ENCODE measurements at regions not wholly inside any gene's neighbourhood (a gene's known extent, or its start where the extent isn't known, plus 50 kb on each side); places are given as distances from the start of the nearest gene placed in this dataset.
"Not testable (repeated sequence)": the region's sequence is repeated elsewhere in the genome, so short reads cannot be mapped to it uniquely, and the experiment has no call there.

DNA sequence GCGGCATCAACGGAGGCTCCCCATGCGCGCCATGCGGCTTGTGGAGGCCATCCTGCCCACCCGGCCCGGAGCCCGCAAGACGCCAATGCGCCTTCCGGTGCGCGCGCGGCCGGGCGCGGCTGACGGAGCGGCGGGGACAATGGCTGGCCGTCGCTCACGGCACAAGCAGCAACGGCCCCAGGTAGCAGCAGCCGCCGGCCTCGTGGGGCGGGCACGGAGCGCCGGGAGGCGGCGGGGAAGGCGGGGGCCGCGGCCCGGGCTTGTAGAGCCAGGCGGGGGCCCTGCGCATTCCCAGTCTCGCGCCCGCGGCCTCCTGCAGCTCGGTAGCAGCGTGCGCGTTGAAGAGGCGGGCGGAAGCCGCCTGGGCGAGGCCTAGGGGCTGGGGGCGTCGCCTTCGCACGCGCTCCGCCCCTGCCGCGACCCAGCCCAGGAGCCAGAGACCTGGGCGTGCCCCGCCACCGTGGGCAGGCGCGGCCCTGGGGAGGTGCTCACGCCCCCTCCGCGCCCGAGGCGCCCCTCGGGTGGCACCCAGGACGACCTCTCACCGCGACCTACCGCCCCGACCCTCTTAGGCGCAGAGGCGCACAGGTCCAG, 207.1 kb upstream of the PRKX start:
- DNase-seq (ENCODE audit: low read depth) = not testable (repeated sequence)

DNA sequence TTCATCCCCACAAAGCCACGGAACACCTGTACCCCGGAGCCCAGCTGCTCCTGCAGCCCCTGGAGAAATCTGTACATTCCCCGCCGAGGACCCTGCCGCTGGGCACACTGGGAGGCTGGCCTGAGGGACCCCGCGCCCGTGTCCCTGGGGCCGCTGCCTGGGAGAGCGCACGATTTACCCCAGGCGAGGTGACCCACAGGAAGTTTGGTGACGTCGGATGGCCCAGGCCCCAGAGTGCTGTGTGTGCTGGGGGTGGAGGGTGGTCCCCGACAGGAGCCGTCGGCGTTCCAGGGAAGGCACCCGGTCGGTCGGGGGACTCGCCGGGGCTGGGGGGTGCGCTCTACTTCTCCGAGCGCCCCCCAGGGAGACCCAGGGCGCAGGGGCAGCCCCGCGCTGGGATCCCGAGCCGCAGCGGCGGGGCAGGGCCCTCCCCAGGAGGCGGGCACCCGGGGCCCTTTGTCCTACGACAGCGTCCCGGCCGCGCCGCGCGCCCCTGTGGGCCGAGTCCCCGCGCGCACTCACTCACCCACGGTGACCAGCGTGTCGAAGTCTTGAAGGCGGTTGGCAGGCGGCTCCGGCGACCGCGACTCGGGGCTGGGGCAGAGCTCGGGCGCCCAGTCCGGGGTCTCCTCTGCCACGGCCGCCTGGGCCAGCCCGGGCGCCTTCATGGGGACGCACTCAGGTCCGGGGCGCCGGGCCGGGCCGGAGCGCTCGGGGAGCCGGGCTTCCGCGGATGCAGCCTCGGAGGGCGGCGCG, 206.4 kb upstream of the PRKX start:
- DNase-seq (ENCODE audit: low read depth) = not testable (repeated sequence)

DNA sequence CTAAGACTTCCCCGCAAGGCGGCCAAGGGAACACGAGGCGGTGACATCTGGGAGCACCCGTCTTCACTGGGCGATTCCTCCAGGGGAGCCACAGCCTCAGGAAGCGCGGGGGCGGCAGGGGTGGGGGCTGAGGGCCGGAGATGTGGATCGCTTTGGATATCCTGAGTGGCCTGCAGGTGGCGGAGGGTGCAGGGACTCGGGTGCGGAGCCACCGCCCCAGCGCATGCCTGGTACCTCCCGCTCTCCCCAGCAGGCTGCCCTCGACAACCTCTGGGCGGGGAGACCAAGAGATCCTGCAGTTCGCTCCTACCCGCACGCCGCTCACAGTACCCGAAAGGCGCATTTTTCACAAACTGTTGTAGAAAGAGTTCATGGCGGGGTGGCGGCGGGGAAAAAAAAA, 201.4 kb upstream of the PRKX start:
- not testable (repeated sequence) for DNase-seq (ENCODE audit: low read depth)

DNA sequence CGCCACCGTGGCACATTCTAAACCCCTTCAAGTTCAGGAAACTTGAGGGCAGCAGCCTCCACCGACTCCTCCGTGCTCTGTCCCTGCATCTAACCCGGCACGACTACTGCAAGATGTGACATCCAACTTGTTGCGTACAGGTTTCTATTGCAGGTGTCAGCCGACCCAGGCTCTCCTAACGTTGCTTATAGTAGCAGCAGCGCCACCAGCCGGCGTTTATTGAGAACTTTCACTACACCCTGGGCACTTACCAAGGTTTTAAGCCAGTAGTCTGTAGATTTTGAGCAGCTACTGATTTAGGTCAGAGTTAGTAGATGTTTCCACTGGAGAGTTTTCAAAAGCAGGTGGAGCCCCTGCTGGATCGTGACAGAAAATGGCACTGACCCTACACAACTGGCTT, 200.6 kb upstream of the PRKX start:
- DNase-seq (ENCODE audit: low read depth) = not testable (repeated sequence)

DNA sequence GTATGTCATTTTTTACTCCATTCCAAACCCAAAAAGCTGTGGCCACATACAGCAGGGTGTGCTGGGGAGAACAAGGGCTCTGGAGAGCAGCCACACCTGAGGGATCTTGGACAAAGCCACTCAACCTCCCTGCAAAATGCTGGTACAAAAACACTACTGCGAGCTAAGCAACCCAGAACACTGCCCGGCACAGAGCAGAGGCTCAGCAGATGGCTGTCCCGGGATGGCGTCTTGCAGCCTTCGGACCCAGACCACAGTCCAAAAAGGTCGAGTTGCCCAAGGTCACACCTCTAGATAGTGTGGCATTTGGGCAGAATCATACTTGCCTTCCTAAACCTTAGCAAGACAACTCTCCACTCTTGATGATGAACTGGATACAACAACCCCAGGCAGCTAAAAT, 197.6 kb upstream of the PRKX start:
- DNase-seq (ENCODE audit: low read depth) = not testable (repeated sequence)

DNA sequence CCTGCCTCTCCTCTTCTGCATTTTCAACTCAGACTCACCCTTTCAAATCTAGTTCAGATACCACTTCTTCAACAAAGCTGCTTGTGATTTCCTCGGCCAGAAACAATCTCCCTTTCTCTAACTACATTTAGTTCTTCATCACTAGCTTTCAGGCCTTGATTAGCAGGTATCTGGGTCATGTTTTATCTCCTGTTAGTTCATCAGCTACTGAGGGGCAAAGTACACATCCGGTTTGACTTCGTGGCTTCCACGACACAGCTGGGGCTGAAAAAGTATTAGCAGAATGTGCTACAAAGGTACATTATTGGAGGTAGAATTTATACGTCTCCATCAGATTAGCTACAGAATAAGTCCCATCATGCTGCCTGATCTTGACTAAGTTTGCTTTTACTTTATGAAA, 197.2 kb upstream of the PRKX start:
- not testable (repeated sequence) for DNase-seq (ENCODE audit: low read depth)

DNA sequence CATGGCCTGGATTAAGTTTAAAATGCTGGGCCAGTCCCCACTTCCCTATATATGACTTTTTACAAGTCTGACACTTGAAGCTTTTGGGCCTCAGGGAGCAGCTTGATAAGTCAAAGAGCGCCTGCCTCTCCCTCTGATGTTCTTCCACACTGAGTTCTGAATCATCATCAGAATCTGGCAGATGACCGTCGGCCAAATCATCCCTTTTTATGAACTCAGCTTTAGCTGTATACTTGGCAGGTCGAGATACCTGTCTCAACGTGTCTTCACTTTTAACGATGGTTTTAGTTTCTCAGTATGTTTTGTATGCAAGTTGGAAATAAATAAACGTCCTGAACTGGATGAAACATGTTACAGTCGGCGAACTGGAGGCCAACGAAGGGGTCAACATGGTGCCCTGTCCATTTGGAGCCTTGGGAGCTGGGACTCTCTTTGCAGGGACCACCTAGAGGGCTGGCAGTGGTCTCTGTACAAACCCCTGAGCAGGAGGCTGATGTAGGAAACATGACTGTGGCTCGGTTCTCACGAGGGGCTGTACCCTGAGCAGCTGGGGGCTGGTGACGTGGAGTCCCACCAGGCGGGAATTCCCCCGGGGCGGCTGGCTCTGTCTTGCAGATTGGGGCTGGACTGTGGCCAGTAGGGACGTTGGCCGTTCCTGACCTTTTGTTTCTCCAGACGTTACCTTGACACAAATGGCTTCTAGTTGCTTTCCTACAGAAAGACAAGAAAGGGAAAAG, 192.2 kb upstream of the PRKX start:
- not testable (repeated sequence) for DNase-seq (ENCODE audit: low read depth)

DNA sequence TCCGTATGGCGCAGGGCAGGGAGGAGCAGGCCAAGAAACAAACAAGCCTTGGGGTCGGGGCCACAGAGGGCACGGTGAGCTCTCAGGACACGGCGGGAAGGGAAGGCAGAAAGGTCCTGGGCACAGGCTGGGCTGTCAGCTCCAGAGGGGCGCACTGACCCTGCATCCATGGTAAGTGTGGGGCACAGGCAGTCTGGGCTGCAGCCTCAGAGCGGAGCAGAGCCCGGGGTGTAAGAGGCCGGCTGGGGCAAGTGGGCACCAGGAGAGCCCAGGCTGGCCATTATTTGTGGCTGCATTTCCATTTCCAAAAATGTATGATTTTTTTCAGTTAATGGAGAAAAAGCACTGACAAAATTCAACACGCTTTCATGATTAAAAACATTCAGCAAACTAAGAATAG, 188.8 kb upstream of the PRKX start:
- DNase-seq (ENCODE audit: low read depth) = not testable (repeated sequence)

DNA sequence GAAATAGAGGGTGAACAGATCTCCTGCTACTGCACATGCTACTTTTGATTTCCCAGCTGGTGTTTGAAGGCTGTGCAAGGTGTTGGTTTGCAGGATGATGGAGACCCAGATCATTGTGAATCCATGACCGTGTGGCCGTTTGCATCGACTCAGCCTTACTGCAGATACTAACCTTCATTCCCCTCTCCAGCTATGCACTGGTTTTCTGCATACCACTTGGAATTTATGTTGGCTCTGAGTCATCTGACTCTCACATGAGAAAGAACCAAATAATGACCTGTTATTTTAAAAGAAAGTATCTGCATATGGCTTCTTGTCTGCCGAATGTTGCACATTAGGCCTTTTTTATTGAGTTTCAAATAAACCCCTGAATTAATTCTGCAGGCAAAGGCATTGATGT, 183.3 kb upstream of the PRKX start:
- not testable (repeated sequence) for DNase-seq (ENCODE audit: low read depth)

DNA sequence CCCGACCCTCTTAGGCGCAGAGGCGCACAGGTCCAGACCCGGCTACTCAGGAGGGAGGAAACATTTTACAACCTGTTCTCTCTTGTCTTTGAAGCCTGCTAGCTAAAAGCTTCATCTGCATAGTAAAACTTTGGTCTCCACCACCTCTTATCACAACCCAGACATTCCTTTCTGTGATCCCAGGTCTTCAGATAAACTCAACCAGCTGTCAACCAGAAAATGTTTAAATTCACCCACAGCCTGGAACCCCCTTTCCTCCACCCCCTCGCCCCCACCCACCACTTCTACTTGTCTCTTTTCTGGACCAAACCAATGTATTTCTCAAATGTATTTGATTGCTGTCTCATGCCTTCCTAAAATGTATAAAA, 169.1 kb upstream of the PRKX start:
- not testable (repeated sequence) for DNase-seq (ENCODE audit: low read depth)

DNA sequence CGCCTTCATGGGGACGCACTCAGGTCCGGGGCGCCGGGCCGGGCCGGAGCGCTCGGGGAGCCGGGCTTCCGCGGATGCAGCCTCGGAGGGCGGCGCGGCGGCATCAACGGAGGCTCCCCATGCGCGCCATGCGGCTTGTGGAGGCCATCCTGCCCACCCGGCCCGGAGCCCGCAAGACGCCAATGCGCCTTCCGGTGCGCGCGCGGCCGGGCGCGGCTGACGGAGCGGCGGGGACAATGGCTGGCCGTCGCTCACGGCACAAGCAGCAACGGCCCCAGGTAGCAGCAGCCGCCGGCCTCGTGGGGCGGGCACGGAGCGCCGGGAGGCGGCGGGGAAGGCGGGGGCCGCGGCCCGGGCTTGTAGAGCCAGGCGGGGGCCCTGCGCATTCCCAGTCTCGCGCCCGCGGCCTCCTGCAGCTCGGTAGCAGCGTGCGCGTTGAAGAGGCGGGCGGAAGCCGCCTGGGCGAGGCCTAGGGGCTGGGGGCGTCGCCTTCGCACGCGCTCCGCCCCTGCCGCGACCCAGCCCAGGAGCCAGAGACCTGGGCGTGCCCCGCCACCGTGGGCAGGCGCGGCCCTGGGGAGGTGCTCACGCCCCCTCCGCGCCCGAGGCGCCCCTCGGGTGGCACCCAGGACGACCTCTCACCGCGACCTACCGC, 168.6 kb upstream of the PRKX start:
- DNase-seq (ENCODE audit: low read depth) = not testable (repeated sequence)

DNA sequence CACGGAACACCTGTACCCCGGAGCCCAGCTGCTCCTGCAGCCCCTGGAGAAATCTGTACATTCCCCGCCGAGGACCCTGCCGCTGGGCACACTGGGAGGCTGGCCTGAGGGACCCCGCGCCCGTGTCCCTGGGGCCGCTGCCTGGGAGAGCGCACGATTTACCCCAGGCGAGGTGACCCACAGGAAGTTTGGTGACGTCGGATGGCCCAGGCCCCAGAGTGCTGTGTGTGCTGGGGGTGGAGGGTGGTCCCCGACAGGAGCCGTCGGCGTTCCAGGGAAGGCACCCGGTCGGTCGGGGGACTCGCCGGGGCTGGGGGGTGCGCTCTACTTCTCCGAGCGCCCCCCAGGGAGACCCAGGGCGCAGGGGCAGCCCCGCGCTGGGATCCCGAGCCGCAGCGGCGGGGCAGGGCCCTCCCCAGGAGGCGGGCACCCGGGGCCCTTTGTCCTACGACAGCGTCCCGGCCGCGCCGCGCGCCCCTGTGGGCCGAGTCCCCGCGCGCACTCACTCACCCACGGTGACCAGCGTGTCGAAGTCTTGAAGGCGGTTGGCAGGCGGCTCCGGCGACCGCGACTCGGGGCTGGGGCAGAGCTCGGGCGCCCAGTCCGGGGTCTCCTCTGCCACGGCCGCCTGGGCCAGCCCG, 167.9 kb upstream of the PRKX start:
- not testable (repeated sequence) for DNase-seq (ENCODE audit: low read depth)

DNA sequence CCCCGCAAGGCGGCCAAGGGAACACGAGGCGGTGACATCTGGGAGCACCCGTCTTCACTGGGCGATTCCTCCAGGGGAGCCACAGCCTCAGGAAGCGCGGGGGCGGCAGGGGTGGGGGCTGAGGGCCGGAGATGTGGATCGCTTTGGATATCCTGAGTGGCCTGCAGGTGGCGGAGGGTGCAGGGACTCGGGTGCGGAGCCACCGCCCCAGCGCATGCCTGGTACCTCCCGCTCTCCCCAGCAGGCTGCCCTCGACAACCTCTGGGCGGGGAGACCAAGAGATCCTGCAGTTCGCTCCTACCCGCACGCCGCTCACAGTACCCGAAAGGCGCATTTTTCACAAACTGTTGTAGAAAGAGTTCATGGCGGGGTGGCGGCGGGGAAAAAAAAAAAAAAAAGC, 162.9 kb upstream of the PRKX start:
- DNase-seq (ENCODE audit: low read depth) = not testable (repeated sequence)

DNA sequence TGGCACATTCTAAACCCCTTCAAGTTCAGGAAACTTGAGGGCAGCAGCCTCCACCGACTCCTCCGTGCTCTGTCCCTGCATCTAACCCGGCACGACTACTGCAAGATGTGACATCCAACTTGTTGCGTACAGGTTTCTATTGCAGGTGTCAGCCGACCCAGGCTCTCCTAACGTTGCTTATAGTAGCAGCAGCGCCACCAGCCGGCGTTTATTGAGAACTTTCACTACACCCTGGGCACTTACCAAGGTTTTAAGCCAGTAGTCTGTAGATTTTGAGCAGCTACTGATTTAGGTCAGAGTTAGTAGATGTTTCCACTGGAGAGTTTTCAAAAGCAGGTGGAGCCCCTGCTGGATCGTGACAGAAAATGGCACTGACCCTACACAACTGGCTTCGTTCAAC, 162.2 kb upstream of the PRKX start:
- not testable (repeated sequence) for DNase-seq (ENCODE audit: low read depth)

DNA sequence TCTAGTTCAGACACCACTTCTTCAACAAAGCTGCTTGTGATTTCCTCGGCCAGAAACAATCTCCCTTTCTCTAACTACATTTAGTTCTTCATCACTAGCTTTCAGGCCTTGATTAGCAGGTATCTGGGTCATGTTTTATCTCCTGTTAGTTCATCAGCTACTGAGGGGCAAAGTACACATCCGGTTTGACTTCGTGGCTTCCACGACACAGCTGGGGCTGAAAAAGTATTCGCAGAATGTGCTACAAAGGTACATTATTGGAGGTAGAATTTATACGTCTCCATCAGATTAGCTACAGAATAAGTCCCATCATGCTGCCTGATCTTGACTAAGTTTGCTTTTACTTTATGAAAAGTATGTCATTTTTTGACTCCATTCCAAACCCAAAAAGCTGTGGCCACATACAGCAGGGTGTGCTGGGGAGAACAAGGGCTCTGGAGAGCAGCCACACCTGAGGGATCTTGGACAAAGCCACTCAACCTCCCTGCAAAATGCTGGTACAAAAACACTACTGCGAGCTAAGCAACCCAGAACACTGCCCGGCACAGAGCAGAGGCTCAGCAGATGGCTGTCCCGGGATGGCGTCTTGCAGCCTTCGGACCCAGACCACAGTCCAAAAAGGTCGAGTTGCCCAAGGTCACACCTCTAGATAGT, 158.9 kb upstream of the PRKX start:
- DNase-seq (ENCODE audit: low read depth) = not testable (repeated sequence)

DNA sequence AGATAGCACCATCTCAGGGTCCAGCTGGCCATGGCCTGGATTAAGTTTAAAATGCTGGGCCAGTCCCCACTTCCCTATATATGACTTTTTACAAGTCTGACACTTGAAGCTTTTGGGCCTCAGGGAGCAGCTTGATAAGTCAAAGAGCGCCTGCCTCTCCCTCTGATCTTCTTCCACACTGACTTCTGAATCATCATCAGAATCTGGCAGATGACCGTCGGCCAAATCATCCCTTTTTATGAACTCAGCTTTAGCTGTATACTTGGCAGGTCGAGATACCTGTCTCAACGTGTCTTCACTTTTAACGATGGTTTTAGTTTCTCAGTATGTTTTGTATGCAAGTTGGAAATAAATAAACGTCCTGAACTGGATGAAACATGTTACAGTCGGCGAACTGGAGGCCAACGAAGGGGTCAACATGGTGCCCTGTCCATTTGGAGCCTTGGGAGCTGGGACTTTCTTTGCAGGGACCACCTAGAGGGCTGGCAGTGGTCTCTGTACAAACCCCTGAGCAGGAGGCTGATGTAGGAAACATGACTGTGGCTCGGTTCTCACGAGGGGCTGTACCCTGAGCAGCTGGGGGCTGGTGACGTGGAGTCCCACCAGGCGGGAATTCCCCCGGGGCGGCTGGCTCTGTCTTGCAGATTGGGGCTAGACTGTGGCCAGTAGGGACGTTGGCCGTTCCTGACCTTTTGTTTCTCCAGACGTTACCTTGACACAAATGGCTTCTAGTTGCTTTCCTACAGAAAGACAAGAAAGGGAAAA, 153.8 kb upstream of the PRKX start:
- not testable (repeated sequence) for DNase-seq (ENCODE audit: low read depth)

DNA sequence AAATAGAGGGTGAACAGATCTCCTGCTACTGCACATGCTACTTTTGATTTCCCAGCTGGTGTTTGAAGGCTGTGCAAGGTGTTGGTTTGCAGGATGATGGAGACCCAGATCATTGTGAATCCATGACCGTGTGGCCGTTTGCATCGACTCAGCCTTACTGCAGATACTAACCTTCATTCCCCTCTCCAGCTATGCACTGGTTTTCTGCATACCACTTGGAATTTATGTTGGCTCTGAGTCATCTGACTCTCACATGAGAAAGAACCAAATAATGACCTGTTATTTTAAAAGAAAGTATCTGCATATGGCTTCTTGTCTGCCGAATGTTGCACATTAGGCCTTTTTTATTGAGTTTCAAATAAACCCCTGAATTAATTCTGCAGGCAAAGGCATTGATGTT, 144.9 kb upstream of the PRKX start:
- not testable (repeated sequence) for DNase-seq (ENCODE audit: low read depth)

DNA sequence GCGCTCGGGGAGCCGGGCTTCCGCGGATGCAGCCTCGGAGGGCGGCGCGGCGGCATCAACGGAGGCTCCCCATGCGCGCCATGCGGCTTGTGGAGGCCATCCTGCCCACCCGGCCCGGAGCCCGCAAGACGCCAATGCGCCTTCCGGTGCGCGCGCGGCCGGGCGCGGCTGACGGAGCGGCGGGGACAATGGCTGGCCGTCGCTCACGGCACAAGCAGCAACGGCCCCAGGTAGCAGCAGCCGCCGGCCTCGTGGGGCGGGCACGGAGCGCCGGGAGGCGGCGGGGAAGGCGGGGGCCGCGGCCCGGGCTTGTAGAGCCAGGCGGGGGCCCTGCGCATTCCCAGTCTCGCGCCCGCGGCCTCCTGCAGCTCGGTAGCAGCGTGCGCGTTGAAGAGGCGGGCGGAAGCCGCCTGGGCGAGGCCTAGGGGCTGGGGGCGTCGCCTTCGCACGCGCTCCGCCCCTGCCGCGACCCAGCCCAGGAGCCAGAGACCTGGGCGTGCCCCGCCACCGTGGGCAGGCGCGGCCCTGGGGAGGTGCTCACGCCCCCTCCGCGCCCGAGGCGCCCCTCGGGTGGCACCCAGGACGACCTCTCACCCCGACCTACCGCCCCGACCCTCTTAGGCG, 130.2 kb upstream of the PRKX start:
- not testable (repeated sequence) for DNase-seq (ENCODE audit: low read depth)

DNA sequence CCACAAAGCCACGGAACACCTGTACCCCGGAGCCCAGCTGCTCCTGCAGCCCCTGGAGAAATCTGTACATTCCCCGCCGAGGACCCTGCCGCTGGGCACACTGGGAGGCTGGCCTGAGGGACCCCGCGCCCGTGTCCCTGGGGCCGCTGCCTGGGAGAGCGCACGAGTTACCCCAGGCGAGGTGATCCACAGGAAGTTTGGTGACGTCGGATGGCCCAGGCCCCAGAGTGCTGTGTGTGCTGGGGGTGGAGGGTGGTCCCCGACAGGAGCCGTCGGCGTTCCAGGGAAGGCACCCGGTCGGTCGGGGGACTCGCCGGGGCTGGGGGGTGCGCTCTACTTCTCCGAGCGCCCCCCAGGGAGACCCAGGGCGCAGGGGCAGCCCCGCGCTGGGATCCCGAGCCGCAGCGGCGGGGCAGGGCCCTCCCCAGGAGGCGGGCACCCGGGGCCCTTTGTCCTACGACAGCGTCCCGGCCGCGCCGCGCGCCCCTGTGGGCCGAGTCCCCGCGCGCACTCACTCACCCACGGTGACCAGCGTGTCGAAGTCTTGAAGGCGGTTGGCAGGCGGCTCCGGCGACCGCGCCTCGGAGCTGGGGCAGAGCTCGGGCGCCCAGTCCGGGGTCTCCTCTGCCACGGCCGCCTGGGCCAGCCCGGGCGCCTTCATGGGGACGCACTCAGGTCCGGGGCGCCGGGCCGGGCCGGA, 129.5 kb upstream of the PRKX start:
- DNase-seq (ENCODE audit: low read depth) = not testable (repeated sequence)

Measured in RPMI7951 (cell line).